ENCODE measurements at regions not wholly inside any gene's neighbourhood (a gene's known extent, or its start where the extent isn't known, plus 50 kb on each side); places are given as distances from the start of the nearest gene placed in this dataset.

GRCh38 chr11:116421529-116422185, 351.1 kb downstream of the BUD13 start:
- H3K9me3 ChIP-seq, result no peaks in the 10 kb centered on the region
- intact Hi-C loops (cut with DNase I), result no loop called here
- no peak overlapping the region for H3K27ac ChIP-seq
- H3K27me3 ChIP-seq, result no peaks in the 10 kb centered on the region
- no peak for TF ChIP-seq CTCF (IDR thresholded peaks at IDR 0.05)
- no peak for TF ChIP-seq POLR2A (IDR thresholded peaks at IDR 0.05)
- DNase-seq (no peak), ATAC-seq (no peak)
- 54 to 68% methylated on average over 15 to 16 of the region's 16 CpGs for WGBS, 2 donors
- no peaks in the 10 kb centered on the region for H3K4me1 ChIP-seq
- H3K36me3 ChIP-seq (replicated peaks in 1 of 2; ENCODE audit: insufficient read depth in 1 of 2, low read depth in 2 of 2), result no peaks in the 10 kb centered on the region
- H3K4me3 ChIP-seq, result no peak overlapping the region

- WGBS, 2 donors, result 72 to 77% methylated on average over 7 to 9 of the region's 9 CpGs
- no peaks in the 10 kb centered on the region for H3K4me1 ChIP-seq
- H3K27ac ChIP-seq, result no peak overlapping the region
- TF ChIP-seq CTCF (IDR thresholded peaks at IDR 0.05) (no peak), POLR2A (IDR thresholded peaks at IDR 0.05) (no peak)
- no peaks in the 10 kb centered on the region for H3K36me3 ChIP-seq (replicated peaks in 1 of 2; ENCODE audit: insufficient read depth in 1 of 2, low read depth in 2 of 2)
- DNase-seq (no peak), ATAC-seq (no peak)
- no peaks in the 10 kb centered on the region for H3K9me3 ChIP-seq
- H3K4me3 ChIP-seq, result no peak overlapping the region
- no peaks in the 10 kb centered on the region for H3K27me3 ChIP-seq
- intact Hi-C loops (cut with DNase I), result no loop called here
Measured at GRCh38 chr11:116420770-116421528, 351.8 kb downstream of the BUD13 start.

GRCh38 chr11:116420030-116420429, 352.8 kb downstream of the BUD13 start:
- TF ChIP-seq POLR2A (IDR thresholded peaks at IDR 0.05) (no peak), CTCF (IDR thresholded peaks at IDR 0.05) (no peak)

GRCh38 chr11:116418388-116419041, 354.3 kb downstream of the BUD13 start:
- Histone ChIP-seq H3K9me3 (no peaks in the 10 kb centered on the region), H3K27me3 (no peaks in the 10 kb centered on the region), H3K4me1 (no peaks in the 10 kb centered on the region), H3K36me3 (replicated peaks in 1 of 2; ENCODE audit: insufficient read depth in 1 of 2, low read depth in 2 of 2) (no peaks in the 10 kb centered on the region), H3K4me3 (no peak overlapping the region), H3K27ac (no peak overlapping the region)
- intact Hi-C loops (cut with DNase I), result no loop called here
- DNase-seq, result no peak
- 63 to 75% methylated on average over 6 of the region's 6 CpGs for WGBS, 2 donors
- ATAC-seq, result no peak
- TF ChIP-seq CTCF (IDR thresholded peaks at IDR 0.05) (no peak), POLR2A (IDR thresholded peaks at IDR 0.05) (no peak)

More at GRCh38 chr11:116420030-116420429, 352.8 kb downstream of the BUD13 start:
- intact Hi-C loops (cut with DNase I), result no loop called here
- H3K27ac ChIP-seq, result no peak overlapping the region
- DNase-seq (no peak), ATAC-seq (no peak)
- H3K9me3 ChIP-seq, result no peaks in the 10 kb centered on the region
- H3K36me3 ChIP-seq (replicated peaks in 1 of 2; ENCODE audit: insufficient read depth in 1 of 2, low read depth in 2 of 2), result no peaks in the 10 kb centered on the region
- H3K4me3 ChIP-seq, result no peak overlapping the region
- no peaks in the 10 kb centered on the region for H3K4me1 ChIP-seq
- no peaks in the 10 kb centered on the region for H3K27me3 ChIP-seq
